Neural cell (in vitro differentiated cells): ENCODE measurements at regions not wholly inside any gene's neighbourhood (a gene's known extent, or its start where the extent isn't known, plus 50 kb on each side); places are given as distances from the start of the nearest gene placed in this dataset.

ENCODE experiments used
- CTCF ChIP-seq: fragments of 450-650 bp; IDR thresholded peaks from 2 replicates; pipeline ENCODE4 v1.5.1; 2014; ENCODE audit warnings: antibody characterized with exemption, mild to moderate bottlenecking, moderate library complexity; ENCODE audit not compliant: poor library complexity, severe bottlenecking
- REST ChIP-seq: IDR thresholded peaks from 2 replicates; pipeline ENCODE4 v1.6.1; 2012; ENCODE audit warnings: borderline replicate concordance

GRCh38 chr12:19884021-19884492, 444.8 kb downstream of the AEBP2 start:
- TF ChIP-seq CTCF = no peak
- TF ChIP-seq REST = no peak
